HCT116 (cell line): ENCODE measurements at regions not wholly inside any gene's neighbourhood (a gene's known extent, or its start where the extent isn't known, plus 50 kb on each side); places are given as distances from the start of the nearest gene placed in this dataset.

Experiments used
- ATAC-seq: fragments of 200-7000 bp; cut with Tn5 transposase; 2 replicates; pipeline ENCODE4 v1.9.1; 2020; ENCODE audit warnings: mild to moderate bottlenecking, moderate library complexity
- BruUV-seq: library from RNA; stranded (reverse); fragments of 400-500 nt; replicated peaks from 2 replicates; lab custom pipeline; 2021; lab: Mats Ljungman, UMichigan
- CTCF ChIA-PET: fragments of 300-600 bp; sonication (Branson Sonifier 250); formaldehyde crosslinking; loops from one replicate; lab custom pipeline; 2021; ENCODE audit warnings: antibody characterized with exemption; lab: Charles Lee
- POLR2A ChIA-PET: fragments of 300-600, 350-600 bp; sonication (Branson Sonifier 250); formaldehyde crosslinking; loops from one replicate; lab custom pipeline; 2021; ENCODE audit warnings: antibody characterized with exemption; lab: Charles Lee
- RAD21 ChIA-PET, 2 experiments: fragments of 300-600 bp; sonication (Branson Sonifier 250); formaldehyde crosslinking; loops; one replicate each; lab custom pipeline; 2023; ENCODE audit warnings: low total read pairs in 2 of 2; ENCODE audit not compliant: uncharacterized antibody in 2 of 2, unreplicated experiment in 2 of 2, low non-redundant PET in 1 of 2; lab: Charles Lee
- DNase-seq: peaks from one replicate; pipeline ENCODE4 v3.0.0-alpha.2; 2010; ENCODE audit warnings: low read depth, low spot score
- H2AFZ ChIP-seq: fragments of 200-600 bp; shearing (Covaris generic), sonication (generic); 2 replicates; pipeline ENCODE4 v1.6.1; 2017; ENCODE audit warnings: low read depth, mixed run types, mixed read lengths, antibody characterized with exemption, low read length; ENCODE audit not compliant: poor library complexity, severe bottlenecking
- H3K27ac ChIP-seq: 2 replicates; pipeline ENCODE4 v1.5.1; 2012; ENCODE audit warnings: low read depth, low read length
- H3K27me3 ChIP-seq: fragments of 200-600 bp; sonication (generic); 2 replicates; pipeline ENCODE4 v1.6.1; 2016; ENCODE audit warnings: mixed run types, low read length, mixed read lengths; ENCODE audit not compliant: insufficient read depth
- H3K36me3 ChIP-seq, 2 experiments: fragments of 200-500 bp in 1 of 2; fragments of 200-600 bp in 1 of 2; sonication (Bioruptor generic) in 1 of 2; sonication (generic) in 1 of 2; 2 replicates each; pipeline versions ENCODE4 v1.5.1 to v1.6.1; 2014 to 2016; ENCODE audit warnings: low read length in 2 of 2, inconsistent platforms in 1 of 2, mixed read lengths in 1 of 2, mixed run types in 1 of 2; ENCODE audit not compliant: insufficient read depth in 2 of 2, control insufficient read depth in 1 of 2
- H3K4me1 ChIP-seq, 2 experiments: fragments of 200-600 bp in 1 of 2; sonication (generic) in 1 of 2; 2 replicates each; pipeline versions ENCODE4 v1.5.1 to v1.6.1; 2012 to 2017; ENCODE audit warnings: low read length in 2 of 2, inconsistent platforms in 1 of 2, mild to moderate bottlenecking in 1 of 2, mixed read lengths in 1 of 2, mixed run types in 1 of 2, moderate library complexity in 1 of 2; ENCODE audit not compliant: insufficient read depth in 2 of 2, control insufficient read depth in 1 of 2
- H3K4me2 ChIP-seq: fragments of 200-600 bp; sonication (generic); 2 replicates; pipeline ENCODE4 v1.6.1; 2017; ENCODE audit warnings: mixed run types, low read length, mixed read lengths
- H3K4me3 ChIP-seq, 2 experiments: fragments of 200-600 bp in 1 of 2; sonication (generic) in 1 of 2; replicated peaks in 1 of 2; 2 replicates each; pipeline ENCODE4 v1.5.1; 2011 to 2016; ENCODE audit warnings: low read length in 2 of 2, control low read depth in 1 of 2, low read depth in 1 of 2, mild to moderate bottlenecking in 1 of 2, mixed read lengths in 1 of 2, mixed run types in 1 of 2
- H3K79me2 ChIP-seq: fragments of 200-600 bp; sonication (generic); 2 replicates; pipeline ENCODE4 v1.6.1; 2017; ENCODE audit warnings: mild to moderate bottlenecking, mixed run types, low read length, moderate library complexity, mixed read lengths; ENCODE audit not compliant: insufficient read depth
- H3K9ac ChIP-seq: fragments of 200-600 bp; sonication (generic); 2 replicates; pipeline ENCODE4 v1.6.1; 2016; ENCODE audit warnings: low read length, mixed read lengths
- H3K9me2 ChIP-seq: fragments of 200-600 bp; sonication (generic), shearing (Covaris generic); 2 replicates; pipeline ENCODE4 v1.6.1; 2017; ENCODE audit warnings: mixed run types, mild to moderate bottlenecking, moderate library complexity; ENCODE audit not compliant: insufficient read depth
- H3K9me3 ChIP-seq, 2 experiments: fragments of 200-500 bp in 1 of 2; fragments of 200-600 bp in 1 of 2; sonication (Bioruptor generic) in 1 of 2; sonication (generic) in 1 of 2; 2 replicates each; pipeline ENCODE4 v1.6.1; 2014 to 2017; ENCODE audit warnings: low read length in 2 of 2, mixed read lengths in 2 of 2, inconsistent platforms in 1 of 2, low read depth in 1 of 2, mild to moderate bottlenecking in 1 of 2, mixed run types in 1 of 2, moderate library complexity in 1 of 2; ENCODE audit not compliant: control insufficient read depth in 1 of 2, insufficient read depth in 1 of 2
- H4K20me1 ChIP-seq: fragments of 200-600 bp; sonication (generic), shearing (Covaris generic); 2 replicates; pipeline ENCODE4 v1.6.1; 2017; ENCODE audit warnings: mixed run types, mild to moderate bottlenecking, moderate library complexity; ENCODE audit not compliant: insufficient read depth
- CBX3 ChIP-seq: IDR thresholded peaks from 2 replicates; pipeline ENCODE4 v1.6.1; 2012; ENCODE audit warnings: low read depth
- CTCF ChIP-seq, 3 experiments: fragments of 200-600 bp in 1 of 3; sonication (generic) in 1 of 3; IDR thresholded peaks in 2 of 3; conservative IDR thresholded peaks in 1 of 3; 2 replicates each; pipeline ENCODE4 v1.5.1; 2012 to 2017; ENCODE audit warnings: low read depth in 2 of 3, low read length in 2 of 3, antibody characterized with exemption in 1 of 3, borderline replicate concordance in 1 of 3, control low read depth in 1 of 3, mild to moderate bottlenecking in 1 of 3, mixed read lengths in 1 of 3, mixed run types in 1 of 3, moderate library complexity in 1 of 3; ENCODE audit not compliant: insufficient read depth in 1 of 3
- EZH2 ChIP-seq: fragments of 200-600 bp; sonication (generic); IDR thresholded peaks from 2 replicates; pipeline ENCODE4 v1.6.1; 2017; ENCODE audit warnings: antibody characterized with exemption, mixed run types
- FOSL1 ChIP-seq: IDR thresholded peaks from 2 replicates; pipeline ENCODE4 v1.6.1; 2012; ENCODE audit warnings: low read depth
- JUND ChIP-seq: IDR thresholded peaks from 2 replicates; pipeline ENCODE4 v1.6.1; 2012
- POLR2A ChIP-seq: IDR thresholded peaks from 2 replicates; pipeline ENCODE4 v1.7.0; 2011; ENCODE audit warnings: borderline replicate concordance; ENCODE audit not compliant: insufficient read depth, insufficient read length; ENCODE audit errors: extremely low read depth
- POLR2AphosphoS5 ChIP-seq: IDR thresholded peaks from 2 replicates; pipeline ENCODE4 v1.6.1; 2011; ENCODE audit warnings: mild to moderate bottlenecking, low read depth, low read length, moderate library complexity
- RAD21 ChIP-seq: IDR thresholded peaks from 2 replicates; pipeline ENCODE4 v1.6.1; 2012; ENCODE audit warnings: low read depth, mild to moderate bottlenecking
- SP1 ChIP-seq: IDR thresholded peaks from 2 replicates; pipeline ENCODE4 v1.6.1; 2012; ENCODE audit warnings: low read depth
- SRF ChIP-seq: IDR thresholded peaks from 2 replicates; pipeline ENCODE4 v1.6.1; 2012; ENCODE audit warnings: low read depth
- TCF7L2 ChIP-seq: IDR thresholded peaks from 2 replicates; pipeline ENCODE4 v1.7.0; 2011; ENCODE audit warnings: borderline replicate concordance, inconsistent platforms; ENCODE audit not compliant: insufficient read depth, insufficient read length; ENCODE audit errors: extremely low read depth
- ZBTB33 ChIP-seq: IDR thresholded peaks from 2 replicates; pipeline ENCODE4 v1.6.1; 2011; ENCODE audit warnings: mild to moderate bottlenecking, low read length, moderate library complexity; ENCODE audit not compliant: insufficient replicate concordance; ENCODE audit errors: extremely low read depth
- ZFX ChIP-seq: fragments of 450-650 bp; IDR thresholded peaks from 2 replicates; pipeline ENCODE4 v1.6.1; 2017
- ZNF274 ChIP-seq: fragments of 200-500 bp; sonication (Bioruptor generic); IDR thresholded peaks from 2 replicates; pipeline ENCODE4 v1.6.1; 2014; ENCODE audit warnings: mild to moderate bottlenecking, low read depth, low read length, inconsistent platforms
- intact Hi-C: fragments of 100-400 bp; cut with micrococcal nuclease; formaldehyde crosslinking; loops from 2 replicates; pipeline ENCODE4 v1.10.0; 2022
- TF ChIP-seq, protein P1 (sequence below): IDR thresholded peaks from 2 replicates; pipeline ENCODE4 v1.6.1; 2012

GRCh38 chr3:73271-73670 lies 123.3 kb upstream of the CHL1 start:
- Histone ChIP-seq H3K79me2 (no peaks in the 10 kb centered on the region), H3K4me1 (no peaks in the 10 kb centered on the region), H2AFZ (no peak overlapping the region), H3K9me2 (no peaks in the 10 kb centered on the region), H3K4me2 (no peak overlapping the region), H3K9ac (no peak overlapping the region), H3K27me3 (no peaks in the 10 kb centered on the region), H3K36me3 (no peaks in the 10 kb centered on the region), H4K20me1 (no peaks in the 10 kb centered on the region), H3K4me3 (no peak overlapping the region), H3K27ac (no peak overlapping the region), H3K9me3 (peaks cover 3 to 5% of the 10 kb centered on the region in 2 experiments; a peak in 2 of 4 replicates)
- BruUV-seq: no TSS peak
- CTCF ChIA-PET: no interaction called here
- POLR2A ChIA-PET: no interaction called here
- no peak for TF ChIP-seq ZNF274
- TF ChIP-seq, protein P1, sequence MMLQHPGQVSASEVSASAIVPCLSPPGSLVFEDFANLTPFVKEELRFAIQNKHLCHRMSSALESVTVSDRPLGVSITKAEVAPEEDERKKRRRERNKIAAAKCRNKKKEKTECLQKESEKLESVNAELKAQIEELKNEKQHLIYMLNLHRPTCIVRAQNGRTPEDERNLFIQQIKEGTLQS: no peak
- TF ChIP-seq SP1: no peak
- TF ChIP-seq ZFX: no peak
- TF ChIP-seq POLR2A: no peak
- RAD21 ChIA-PET: no interaction called here
- no peak for DNase-seq
- intact Hi-C loops: no loop called here
- no peak for ATAC-seq

- no peak for ATAC-seq
- no TSS peak for BruUV-seq
Measured at GRCh38 chr3:74676-75243, 121.8 kb upstream of the CHL1 start.

More at GRCh38 chr3:74676-75243, 121.8 kb upstream of the CHL1 start:
- Histone ChIP-seq H3K9me3 (peaks cover 2 to 3% of the 10 kb centered on the region in 2 experiments; a peak in 2 of 4 replicates), H3K79me2 (no peaks in the 10 kb centered on the region), H4K20me1 (no peaks in the 10 kb centered on the region), H3K9me2 (no peaks in the 10 kb centered on the region), H3K27ac (no peak overlapping the region), H3K27me3 (no peaks in the 10 kb centered on the region), H3K4me1 (no peaks in the 10 kb centered on the region), H2AFZ (no peak overlapping the region), H3K4me3 (no peak overlapping the region), H3K9ac (no peak overlapping the region), H3K36me3 (no peaks in the 10 kb centered on the region), H3K4me2 (no peak overlapping the region)
- POLR2A ChIA-PET: no interaction called here
- TF ChIP-seq CTCF (IDR thresholded peaks at IDR 0.05 in 2 of 3, conservative IDR thresholded peaks at IDR 0.05 in 1 of 3; ENCODE audit: borderline replicate concordance in 1 of 3, insufficient read depth in 1 of 3, low read depth in 2 of 3, low read length in 2 of 3) (no peak), EZH2 (no peak), ZBTB33 (no peak), POLR2A (no peak), RAD21 (no peak), ZFX (no peak), JUND (no peak), CBX3 (no peak), FOSL1 (no peak), TCF7L2 (no peak), POLR2AphosphoS5 (no peak), SRF (no peak), SP1 (no peak)
- CTCF ChIA-PET: no interaction called here
- intact Hi-C loops: no loop called here
- DNase-seq: no peak
- RAD21 ChIA-PET: no interaction called here
